ENCODE measurements at regions not wholly inside any gene's neighbourhood (a gene's known extent, or its start where the extent isn't known, plus 50 kb on each side); places are given as distances from the start of the nearest gene placed in this dataset.

DNA sequence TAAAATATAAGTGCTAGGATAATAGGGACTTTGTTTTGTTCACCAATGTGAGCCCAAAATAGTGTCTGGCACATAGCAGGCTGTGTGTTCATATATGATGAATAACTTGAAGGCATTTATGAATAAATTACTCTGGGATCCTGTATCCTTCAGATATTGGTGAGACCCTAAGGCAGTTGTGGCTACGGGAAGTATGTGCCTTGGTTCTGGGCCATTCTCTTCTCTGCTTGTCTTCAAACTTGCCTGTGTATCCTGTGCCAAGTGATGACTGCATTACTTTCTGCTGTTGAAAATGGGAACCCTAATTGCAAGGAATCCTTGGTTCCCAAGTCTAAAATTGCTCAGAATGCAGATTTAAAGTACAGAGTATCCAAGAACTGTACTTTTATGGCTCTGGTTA lies 67.6 kb upstream of the KTN1 start:
- no peak for DNase-seq
- H3K4me1 ChIP-seq = no peaks in the 10 kb centered on the region
- no peak for FAIRE-seq
- WGBS, 2 donors = 85 to 92% methylated on average over 1 of the region's 1 CpG
- H3K4me3 ChIP-seq = no peak overlapping the region
- no peaks in the 10 kb centered on the region for H3K36me3 ChIP-seq
- H3K27ac ChIP-seq = no peak overlapping the region
- ATAC-seq = no peak
- H3K27me3 ChIP-seq = no peaks in the 10 kb centered on the region
- intact Hi-C loops (cut with DNase I) = no loop called here
- TF ChIP-seq, protein P1, sequence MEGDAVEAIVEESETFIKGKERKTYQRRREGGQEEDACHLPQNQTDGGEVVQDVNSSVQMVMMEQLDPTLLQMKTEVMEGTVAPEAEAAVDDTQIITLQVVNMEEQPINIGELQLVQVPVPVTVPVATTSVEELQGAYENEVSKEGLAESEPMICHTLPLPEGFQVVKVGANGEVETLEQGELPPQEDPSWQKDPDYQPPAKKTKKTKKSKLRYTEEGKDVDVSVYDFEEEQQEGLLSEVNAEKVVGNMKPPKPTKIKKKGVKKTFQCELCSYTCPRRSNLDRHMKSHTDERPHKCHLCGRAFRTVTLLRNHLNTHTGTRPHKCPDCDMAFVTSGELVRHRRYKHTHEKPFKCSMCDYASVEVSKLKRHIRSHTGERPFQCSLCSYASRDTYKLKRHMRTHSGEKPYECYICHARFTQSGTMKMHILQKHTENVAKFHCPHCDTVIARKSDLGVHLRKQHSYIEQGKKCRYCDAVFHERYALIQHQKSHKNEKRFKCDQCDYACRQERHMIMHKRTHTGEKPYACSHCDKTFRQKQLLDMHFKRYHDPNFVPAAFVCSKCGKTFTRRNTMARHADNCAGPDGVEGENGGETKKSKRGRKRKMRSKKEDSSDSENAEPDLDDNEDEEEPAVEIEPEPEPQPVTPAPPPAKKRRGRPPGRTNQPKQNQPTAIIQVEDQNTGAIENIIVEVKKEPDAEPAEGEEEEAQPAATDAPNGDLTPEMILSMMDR (IDR thresholded peaks at IDR 0.05) = no peak
- H3K9me3 ChIP-seq = no peaks in the 10 kb centered on the region

DNA sequence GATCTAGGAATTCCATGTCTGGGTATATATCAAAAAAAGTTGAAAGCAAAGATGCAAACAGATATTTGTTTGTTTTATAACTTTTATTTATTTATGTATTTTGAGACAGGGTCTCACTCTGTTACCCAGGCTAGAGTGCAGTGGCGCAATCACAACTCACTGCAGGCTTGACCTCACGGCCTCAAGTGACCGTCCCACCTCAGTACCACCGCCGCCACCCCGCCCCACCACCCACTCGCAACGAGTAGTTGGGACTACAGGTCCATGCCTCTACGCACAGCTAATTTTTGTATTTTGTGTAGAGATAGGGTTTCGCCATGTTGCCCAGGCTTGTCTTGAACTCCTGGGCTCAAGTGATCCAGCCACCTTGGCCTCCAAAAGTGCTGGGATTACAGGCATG lies 66.5 kb upstream of the KTN1 start:
- ATAC-seq = no peak
- Histone ChIP-seq H3K9me3 (no peaks in the 10 kb centered on the region), H3K27ac (no peak overlapping the region), H3K4me1 (no peaks in the 10 kb centered on the region), H3K27me3 (no peaks in the 10 kb centered on the region), H3K36me3 (no peaks in the 10 kb centered on the region), H3K4me3 (no peak overlapping the region)
- TF ChIP-seq, protein P1 (IDR thresholded peaks at IDR 0.05) = no peak
- WGBS, 2 donors = 77 to 88% methylated on average over 10 of the region's 10 CpGs
- DNase-seq = no peak
- intact Hi-C loops (cut with DNase I) = no loop called here
- FAIRE-seq = no peak

DNA sequence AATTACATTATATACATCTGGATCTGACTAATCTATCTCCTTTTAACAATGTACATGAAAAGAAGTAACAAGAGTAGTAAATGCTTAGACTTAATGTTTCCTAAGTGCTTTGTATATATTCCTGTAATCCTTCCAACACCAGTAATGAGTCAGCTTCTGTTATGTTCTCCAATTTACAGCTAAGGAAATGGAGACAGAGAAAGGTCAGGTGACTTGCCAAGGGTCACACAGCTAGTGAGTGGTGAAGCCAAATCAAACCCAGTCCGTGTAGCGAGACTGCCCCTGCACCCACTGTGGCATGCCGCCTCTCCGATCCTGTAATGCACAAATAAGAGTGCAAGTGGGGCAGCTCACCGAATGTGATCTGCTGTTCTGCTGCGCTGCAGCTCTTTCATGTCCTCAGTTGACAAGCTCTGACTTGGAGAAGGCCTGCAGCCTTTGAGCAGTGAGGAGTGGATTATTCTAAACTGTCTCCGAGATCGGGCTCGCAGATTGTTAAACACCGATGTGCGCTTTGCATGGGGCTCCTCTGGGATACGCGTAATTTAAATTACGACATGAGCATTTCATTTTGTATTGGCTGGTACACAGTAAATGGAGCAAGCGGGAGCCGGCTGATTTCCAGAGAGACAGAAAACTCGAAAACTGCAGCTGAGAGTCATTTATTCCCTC lies 65.1 kb upstream of the KTN1 start:
- H3K27me3 ChIP-seq = no peaks in the 10 kb centered on the region
- no peaks in the 10 kb centered on the region for H3K36me3 ChIP-seq
- TF ChIP-seq, protein P1 (IDR thresholded peaks at IDR 0.05) = no peak
- WGBS, 2 donors = 88% methylated on average over 17 of the region's 17 CpGs
- FAIRE-seq (no peak), ATAC-seq (no peak), DNase-seq (no peak)
- H3K4me1 ChIP-seq = no peaks in the 10 kb centered on the region
- intact Hi-C loops (cut with DNase I) = no loop called here
- no peaks in the 10 kb centered on the region for H3K9me3 ChIP-seq
- H3K4me3 ChIP-seq = no peak overlapping the region
- H3K27ac ChIP-seq = no peak overlapping the region

DNA sequence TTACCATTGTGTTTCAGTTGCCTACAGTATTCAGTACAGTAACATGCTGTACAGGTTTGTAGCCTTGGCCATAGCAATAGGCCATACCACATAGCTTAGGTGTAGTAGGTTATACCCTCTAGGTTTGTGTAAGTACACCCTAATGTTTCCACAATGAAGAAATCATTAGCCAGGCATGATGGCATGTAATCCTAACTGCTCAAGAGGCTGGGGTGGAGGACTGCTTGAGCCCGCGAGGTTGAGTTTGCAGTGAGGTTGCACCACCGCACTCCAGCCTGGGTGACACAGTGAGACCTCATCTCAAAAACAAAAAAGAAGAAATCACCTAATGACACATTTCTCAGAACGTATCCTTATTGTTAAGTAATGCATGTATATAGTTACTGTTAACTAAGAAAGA lies 63.2 kb upstream of the KTN1 start:
- Histone ChIP-seq H3K27ac (no peak overlapping the region), H3K27me3 (no peaks in the 10 kb centered on the region), H3K4me3 (no peak overlapping the region), H3K9me3 (no peaks in the 10 kb centered on the region), H3K36me3 (no peaks in the 10 kb centered on the region), H3K4me1 (no peaks in the 10 kb centered on the region)
- FAIRE-seq (no peak), ATAC-seq (no peak), DNase-seq (no peak)
- intact Hi-C loops (cut with DNase I) = no loop called here
- TF ChIP-seq, protein P1 (IDR thresholded peaks at IDR 0.05) = no peak
- 79 to 94% methylated on average over 4 of the region's 4 CpGs for WGBS, 2 donors

- ATAC-seq = no peak
- no peak for FAIRE-seq
These were observed 61.6 kb upstream of the KTN1 start for GRCh38 chr14:55518391-55518790.

More at GRCh38 chr14:55518391-55518790, 61.6 kb upstream of the KTN1 start:
- DNase-seq = no peak
- Histone ChIP-seq H3K27me3 (no peaks in the 10 kb centered on the region), H3K36me3 (no peaks in the 10 kb centered on the region), H3K27ac (no peak overlapping the region), H3K4me1 (no peaks in the 10 kb centered on the region), H3K9me3 (no peaks in the 10 kb centered on the region), H3K4me3 (no peak overlapping the region)
- intact Hi-C loops (cut with DNase I) = no loop called here
- TF ChIP-seq, protein P1 (IDR thresholded peaks at IDR 0.05) = no peak
